GM12873 (cell line): ENCODE measurements at regions not wholly inside any gene's neighbourhood (a gene's known extent, or its start where the extent isn't known, plus 50 kb on each side); places are given as distances from the start of the nearest gene placed in this dataset.

Experiments used
- TF ChIP-seq, protein P1 (sequence below): IDR thresholded peaks from 2 replicates; pipeline ENCODE4 v1.5.1; 2012; ENCODE audit warnings: low read depth, mild to moderate bottlenecking, moderate library complexity, low read length, control low read depth; ENCODE audit not compliant: insufficient read depth; ENCODE audit errors: missing control alignments

DNA sequence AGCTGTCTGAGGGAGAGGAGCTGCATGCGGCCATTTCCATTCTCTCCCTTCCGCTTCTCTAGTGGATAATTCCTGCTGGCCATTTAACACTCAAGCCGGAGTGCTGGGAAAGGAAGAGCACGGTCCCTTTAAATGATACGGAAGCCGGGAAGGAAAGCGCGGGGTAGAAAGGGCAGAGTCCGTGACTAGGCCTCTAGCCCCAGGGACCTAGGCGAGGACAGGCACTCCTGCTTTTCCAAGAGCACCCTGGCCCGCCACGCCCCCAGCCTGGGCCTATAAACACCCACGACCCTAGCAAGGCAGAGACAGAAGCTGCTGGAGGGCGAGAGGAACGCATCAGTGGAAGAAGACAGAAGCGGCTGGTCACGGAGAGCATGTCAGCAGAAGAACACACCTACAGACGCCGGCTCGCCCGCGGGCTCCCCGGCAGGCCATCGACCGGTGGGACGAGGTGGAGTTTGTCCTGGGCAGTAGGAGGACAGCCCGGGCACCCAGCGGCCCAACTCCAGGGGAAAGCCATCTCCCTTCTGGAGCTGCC, 1206.6 kb upstream of the TMEM132C start:
- TF ChIP-seq, protein P1, sequence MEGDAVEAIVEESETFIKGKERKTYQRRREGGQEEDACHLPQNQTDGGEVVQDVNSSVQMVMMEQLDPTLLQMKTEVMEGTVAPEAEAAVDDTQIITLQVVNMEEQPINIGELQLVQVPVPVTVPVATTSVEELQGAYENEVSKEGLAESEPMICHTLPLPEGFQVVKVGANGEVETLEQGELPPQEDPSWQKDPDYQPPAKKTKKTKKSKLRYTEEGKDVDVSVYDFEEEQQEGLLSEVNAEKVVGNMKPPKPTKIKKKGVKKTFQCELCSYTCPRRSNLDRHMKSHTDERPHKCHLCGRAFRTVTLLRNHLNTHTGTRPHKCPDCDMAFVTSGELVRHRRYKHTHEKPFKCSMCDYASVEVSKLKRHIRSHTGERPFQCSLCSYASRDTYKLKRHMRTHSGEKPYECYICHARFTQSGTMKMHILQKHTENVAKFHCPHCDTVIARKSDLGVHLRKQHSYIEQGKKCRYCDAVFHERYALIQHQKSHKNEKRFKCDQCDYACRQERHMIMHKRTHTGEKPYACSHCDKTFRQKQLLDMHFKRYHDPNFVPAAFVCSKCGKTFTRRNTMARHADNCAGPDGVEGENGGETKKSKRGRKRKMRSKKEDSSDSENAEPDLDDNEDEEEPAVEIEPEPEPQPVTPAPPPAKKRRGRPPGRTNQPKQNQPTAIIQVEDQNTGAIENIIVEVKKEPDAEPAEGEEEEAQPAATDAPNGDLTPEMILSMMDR, result no peak

DNA sequence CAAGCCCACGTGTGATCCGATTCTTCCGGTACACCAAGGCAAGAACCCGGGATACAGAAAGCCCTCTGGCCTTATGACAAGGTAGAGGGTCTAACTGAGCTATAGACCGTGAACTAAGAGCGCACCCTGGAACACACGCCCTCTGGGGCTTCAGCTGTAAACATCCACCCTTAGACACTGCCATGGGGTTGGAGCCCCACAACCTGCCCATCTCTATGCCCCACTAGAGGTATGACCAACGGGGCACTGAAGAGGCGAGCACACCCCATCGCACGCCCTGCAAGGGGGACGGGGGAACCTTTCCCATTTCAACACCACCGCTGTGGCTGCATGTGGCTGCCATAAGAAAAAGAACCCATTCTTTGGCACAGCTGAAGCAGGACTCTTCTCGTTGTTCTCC, 1206.0 kb upstream of the TMEM132C start:
- TF ChIP-seq, protein P1, result no peak

DNA sequence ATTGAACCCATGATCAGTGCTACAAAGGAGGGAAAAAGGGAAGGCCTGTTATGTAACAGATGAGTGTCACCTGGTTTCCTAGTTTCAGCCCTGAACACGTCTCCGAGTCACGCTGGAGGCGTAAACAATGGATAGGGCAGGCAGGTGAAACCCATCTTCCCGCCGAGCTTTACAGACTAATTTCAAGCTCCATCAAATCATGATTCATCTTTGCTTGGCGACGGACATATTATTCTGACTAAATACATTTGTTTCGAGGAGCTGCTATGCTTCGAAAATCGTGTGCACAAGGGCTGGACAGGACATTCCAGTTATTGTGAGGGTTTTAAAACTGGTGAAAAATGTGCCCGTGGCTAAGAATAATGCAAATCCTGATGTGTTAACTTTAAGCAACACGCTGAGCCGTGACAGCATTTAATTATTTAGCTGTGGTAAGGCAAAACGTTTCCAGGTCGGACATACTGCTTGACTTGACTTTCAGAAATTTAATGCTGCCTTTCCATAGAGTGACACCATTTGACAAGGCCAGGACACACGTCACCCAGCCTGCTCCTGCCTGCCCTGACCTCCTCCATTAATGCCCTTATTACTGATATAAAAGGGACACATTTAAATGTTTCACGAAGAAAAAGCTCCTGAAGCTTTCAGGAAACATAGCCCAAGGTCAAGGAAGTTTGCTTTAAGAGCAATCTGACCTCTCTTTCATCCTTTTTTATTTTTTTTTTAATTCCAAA, 1203.5 kb upstream of the TMEM132C start:
- TF ChIP-seq, protein P1, result no peak

DNA sequence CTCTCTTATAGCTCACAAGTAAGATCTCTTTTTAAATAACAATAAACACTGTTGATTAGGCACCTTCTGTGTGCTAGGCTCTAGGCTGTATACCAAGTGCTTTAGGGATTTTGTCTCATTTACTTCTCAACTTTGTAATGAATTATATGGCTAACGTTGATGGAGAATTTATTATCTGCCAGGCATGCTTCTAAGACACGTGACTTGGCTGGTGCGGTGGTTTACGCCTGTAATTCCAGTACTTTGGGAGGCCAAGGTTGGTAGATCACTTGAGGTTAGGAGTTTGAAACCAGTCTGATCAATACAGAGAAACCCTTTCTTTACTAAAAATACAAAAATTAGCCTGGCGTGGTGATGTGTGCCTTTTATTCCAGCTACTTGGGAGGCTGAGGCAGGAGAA, 1202.8 kb upstream of the TMEM132C start:
- TF ChIP-seq, protein P1, result no peak

DNA sequence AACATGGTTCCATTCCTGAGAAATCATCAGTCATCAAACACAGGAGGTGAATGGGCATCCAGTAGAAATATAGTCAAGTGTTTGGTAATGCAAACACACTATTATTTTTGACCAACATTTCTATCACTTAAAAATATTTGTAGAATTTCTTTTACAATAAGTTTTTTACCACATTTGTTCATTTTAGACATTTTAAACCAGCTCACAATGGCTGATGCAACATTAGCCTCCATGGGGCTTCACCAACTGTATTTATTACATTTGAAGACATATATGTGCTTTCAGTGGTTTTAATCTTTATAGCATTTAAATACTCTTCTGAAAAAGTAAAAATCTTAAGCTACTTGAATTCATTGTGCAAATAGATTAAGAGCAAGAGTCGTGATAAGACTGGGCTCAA, 1201.4 kb upstream of the TMEM132C start:
- TF ChIP-seq, protein P1, result no peak

DNA sequence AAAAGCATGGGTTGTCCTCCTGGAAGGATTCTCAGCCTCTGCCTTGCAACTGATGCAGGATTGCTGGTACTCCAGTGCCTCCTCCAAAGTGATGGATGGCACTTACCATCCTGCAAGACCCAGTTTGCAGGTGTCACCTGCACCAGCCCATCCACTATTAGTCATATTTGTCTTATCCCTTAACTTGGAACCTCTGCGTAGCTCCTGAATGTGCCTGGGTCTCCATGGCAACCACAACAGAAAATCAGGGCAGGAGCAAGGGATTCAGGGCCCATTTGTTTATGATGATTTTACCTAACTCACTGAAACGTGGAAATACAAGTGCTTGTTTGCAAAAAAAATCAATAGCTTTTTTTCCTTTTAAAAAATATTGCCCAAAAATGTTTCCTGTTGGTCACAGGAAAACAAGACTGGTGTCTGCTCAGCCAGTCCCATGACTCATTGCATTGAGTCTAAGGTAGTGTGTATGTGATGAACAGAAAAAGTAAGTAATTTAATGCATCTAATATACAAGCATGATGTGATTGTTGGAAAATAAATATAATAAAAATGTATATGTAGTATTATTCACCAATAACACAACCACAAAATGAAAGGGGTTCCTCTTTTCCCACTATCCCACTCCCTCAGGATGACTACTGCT, 1196.3 kb upstream of the TMEM132C start:
- TF ChIP-seq, protein P1, result no peak

DNA sequence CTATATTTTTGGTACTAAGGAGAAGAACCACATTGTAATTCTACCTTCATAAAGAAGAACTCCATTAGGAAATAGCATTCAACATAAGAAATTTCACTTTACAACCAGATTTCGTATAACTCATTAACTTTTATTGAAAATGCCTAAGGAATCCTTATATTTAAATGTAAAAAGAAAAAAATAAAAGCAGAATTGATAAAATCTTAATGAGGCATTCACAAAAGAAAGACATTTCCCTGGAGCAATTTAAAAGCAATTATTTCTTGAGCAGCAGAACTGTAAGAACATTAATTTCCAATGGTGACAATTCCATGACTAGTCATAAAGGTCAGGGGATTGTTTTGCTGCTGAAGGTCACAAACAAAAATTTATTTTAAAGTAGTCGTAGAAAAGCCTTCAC, 1192.8 kb upstream of the TMEM132C start:
- TF ChIP-seq, protein P1, result no peak
